ENCODE measurements at regions not wholly inside any gene's neighbourhood (a gene's known extent, or its start where the extent isn't known, plus 50 kb on each side); places are given as distances from the start of the nearest gene placed in this dataset.

- peaks cover 24% of the 10 kb centered on the region for H3K4me1 ChIP-seq (ENCODE audit: control insufficient read depth, low read length)
Observed at GRCh38 chr11:47914743-47915142, 65.6 kb upstream of the PTPRJ start.

GRCh38 chr11:47913529-47914244 is 65.5 kb upstream of the NUP160 start:
- Histone ChIP-seq H3K27ac (ENCODE audit: low read depth, low read length) (no peak overlapping the region), H3K4me3 (ENCODE audit: low read length) (no peak overlapping the region), H4K20me1 (ENCODE audit: control insufficient read depth, insufficient read depth, low read depth, low read length) (no peaks in the 10 kb centered on the region), H3K4me1 (ENCODE audit: control insufficient read depth, low read length) (peaks cover 24% of the 10 kb centered on the region), H3K9me2 (replicated peaks; ENCODE audit: control insufficient read depth, low read length) (no peaks in the 10 kb centered on the region), H3K79me2 (ENCODE audit: control insufficient read depth, low read length) (no peaks in the 10 kb centered on the region), H3K9me3 (ENCODE audit: control insufficient read depth, insufficient read depth, low read length) (no peaks in the 10 kb centered on the region), H3K4me2 (ENCODE audit: low read length) (no peak overlapping the region), H3F3A (ENCODE audit: control insufficient read depth, insufficient read depth) (no peaks in the 10 kb centered on the region), H3K36me3 (ENCODE audit: control insufficient read depth, low read length) (no peaks in the 10 kb centered on the region), H3K27me3 (ENCODE audit: control insufficient read depth, low read length) (peaks cover 5% of the 10 kb centered on the region; the same call in 1 of the 2 replicates)
- TF ChIP-seq CTCF (IDR thresholded peaks at IDR 0.05; ENCODE audit: low read depth, low read length, poor library complexity, severe bottlenecking) (no peak), EZH2phosphoT487 (IDR thresholded peaks at IDR 0.05; ENCODE audit: borderline replicate concordance, low read length) (no peak)

More at GRCh38 chr11:47914743-47915142, 65.6 kb upstream of the PTPRJ start:
- Histone ChIP-seq H4K20me1 (ENCODE audit: control insufficient read depth, insufficient read depth, low read depth, low read length) (no peaks in the 10 kb centered on the region), H3K9me2 (replicated peaks; ENCODE audit: control insufficient read depth, low read length) (no peaks in the 10 kb centered on the region), H3K27ac (ENCODE audit: low read depth, low read length) (no peak overlapping the region), H3K36me3 (ENCODE audit: control insufficient read depth, low read length) (no peaks in the 10 kb centered on the region), H3K4me2 (ENCODE audit: low read length) (no peak overlapping the region), H3K79me2 (ENCODE audit: control insufficient read depth, low read length) (no peaks in the 10 kb centered on the region), H3F3A (ENCODE audit: control insufficient read depth, insufficient read depth) (no peaks in the 10 kb centered on the region), H3K27me3 (ENCODE audit: control insufficient read depth, low read length) (peaks cover 5% of the 10 kb centered on the region; the same call in 1 of the 2 replicates), H3K9me3 (ENCODE audit: control insufficient read depth, insufficient read depth, low read length) (no peaks in the 10 kb centered on the region), H3K4me3 (ENCODE audit: low read length) (no peak overlapping the region)
- TF ChIP-seq EZH2phosphoT487 (IDR thresholded peaks at IDR 0.05; ENCODE audit: borderline replicate concordance, low read length): no peak
- no peak for TF ChIP-seq CTCF (IDR thresholded peaks at IDR 0.05; ENCODE audit: low read depth, low read length, poor library complexity, severe bottlenecking)

GRCh38 chr11:47912843-47913437 is 64.8 kb upstream of the NUP160 start:
- H3K27me3 ChIP-seq (ENCODE audit: control insufficient read depth, low read length): peaks cover 5% of the 10 kb centered on the region; the same call in 1 of the 2 replicates
- TF ChIP-seq CTCF (IDR thresholded peaks at IDR 0.05; ENCODE audit: low read depth, low read length, poor library complexity, severe bottlenecking) (no peak), EZH2phosphoT487 (IDR thresholded peaks at IDR 0.05; ENCODE audit: borderline replicate concordance, low read length) (no peak)
- H3K36me3 ChIP-seq (ENCODE audit: control insufficient read depth, low read length): no peaks in the 10 kb centered on the region
- no peaks in the 10 kb centered on the region for H3F3A ChIP-seq (ENCODE audit: control insufficient read depth, insufficient read depth)
- no peak overlapping the region for H3K4me3 ChIP-seq (ENCODE audit: low read length)
- no peaks in the 10 kb centered on the region for H4K20me1 ChIP-seq (ENCODE audit: control insufficient read depth, insufficient read depth, low read depth, low read length)
- peaks cover 18% of the 10 kb centered on the region for H3K4me1 ChIP-seq (ENCODE audit: control insufficient read depth, low read length)
- no peak overlapping the region for H3K4me2 ChIP-seq (ENCODE audit: low read length)
- H3K27ac ChIP-seq (ENCODE audit: low read depth, low read length): no peak overlapping the region
- H3K79me2 ChIP-seq (ENCODE audit: control insufficient read depth, low read length): no peaks in the 10 kb centered on the region
- no peaks in the 10 kb centered on the region for H3K9me3 ChIP-seq (ENCODE audit: control insufficient read depth, insufficient read depth, low read length)
- no peaks in the 10 kb centered on the region for H3K9me2 ChIP-seq (replicated peaks; ENCODE audit: control insufficient read depth, low read length)
